Calu3 (cell line): ENCODE measurements at regions not wholly inside any gene's neighbourhood (a gene's known extent, or its start where the extent isn't known, plus 50 kb on each side); places are given as distances from the start of the nearest gene placed in this dataset.
A peak's percentile ranks its signal among the peaks of the same experiment; 100 is the strongest.

ENCODE experiments used
- BruUV-seq: library from RNA; stranded (reverse); fragments of 400-500 nt; replicated peaks from 2 replicates; lab custom pipeline; 2021; lab: Mats Ljungman, UMichigan
- CTCF ChIA-PET: fragments of 300-600 bp; sonication (Branson Sonifier 250); formaldehyde crosslinking; loops from one replicate; lab custom pipeline; 2022; ENCODE audit warnings: antibody characterized with exemption; lab: Charles Lee
- DNase-seq: peaks from one replicate; pipeline ENCODE4 v3.0.0; 2022
- H3K27ac Mint-ChIP-seq: one replicate; pipeline ENCODE4 v1.8.0; 2022; ENCODE audit warnings: mixed read lengths; ENCODE audit not compliant: unreplicated experiment
- H3K27me3 Mint-ChIP-seq: one replicate; pipeline ENCODE4 v1.8.0; 2022; ENCODE audit warnings: mixed read lengths; ENCODE audit not compliant: unreplicated experiment
- H3K36me3 Mint-ChIP-seq: one replicate; pipeline ENCODE4 v1.8.0; 2022; ENCODE audit warnings: mild to moderate bottlenecking, moderate library complexity, mixed read lengths; ENCODE audit not compliant: insufficient read depth, unreplicated experiment
- H3K4me1 Mint-ChIP-seq: one replicate; pipeline ENCODE4 v1.8.0; 2022; ENCODE audit warnings: mild to moderate bottlenecking, low read depth, mixed read lengths; ENCODE audit not compliant: unreplicated experiment
- H3K4me3 Mint-ChIP-seq: one replicate; pipeline ENCODE4 v1.8.0; 2022; ENCODE audit warnings: mild to moderate bottlenecking, low read depth, moderate library complexity, mixed read lengths; ENCODE audit not compliant: unreplicated experiment
- H3K9me3 Mint-ChIP-seq: one replicate; pipeline ENCODE4 v1.8.0; 2022; ENCODE audit warnings: low read depth, mixed read lengths; ENCODE audit not compliant: unreplicated experiment
- CTCF ChIP-seq: fragments of 200-600 bp; IDR thresholded peaks from one replicate; pipeline ENCODE4 v1.8.0; 2022; ENCODE audit warnings: antibody characterized with exemption; ENCODE audit not compliant: unreplicated experiment
- intact Hi-C: fragments of 100-400 bp; cut with micrococcal nuclease; formaldehyde crosslinking; loops from one replicate; pipeline ENCODE4 v1.10.0; 2022; ENCODE audit not compliant: unreplicated experiment

DNA sequence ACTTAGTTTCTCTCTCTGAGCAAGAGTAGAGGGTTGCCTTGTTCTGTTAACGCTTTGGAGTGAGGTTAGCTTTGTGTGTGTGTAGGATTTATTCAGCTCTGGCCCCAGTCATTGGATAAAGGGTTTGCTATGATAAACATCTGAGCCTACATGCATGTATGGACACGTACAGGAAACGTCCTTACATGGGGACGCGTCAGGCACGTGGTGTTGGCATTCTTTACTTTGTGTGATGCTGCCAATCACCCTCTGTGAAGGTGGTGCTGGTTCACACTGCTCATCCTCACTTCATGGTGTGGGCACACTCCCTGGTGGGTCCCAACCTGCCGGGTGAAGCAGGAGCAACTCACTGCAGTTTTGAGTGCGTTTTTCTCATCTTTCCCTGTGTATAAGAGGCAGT is 53.4 kb upstream of the CD93 start:
- no peaks in the 10 kb centered on the region for H3K9me3 Mint-ChIP-seq
- H3K4me3 Mint-ChIP-seq: no peak overlapping the region
- no peak for DNase-seq
- no peaks in the 10 kb centered on the region for H3K36me3 Mint-ChIP-seq
- TF ChIP-seq CTCF: no peak
- peaks cover 16% of the 10 kb centered on the region for H3K4me1 Mint-ChIP-seq
- H3K27ac Mint-ChIP-seq: no peak overlapping the region
- CTCF ChIA-PET: no interaction called here
- intact Hi-C loops: no loop called here
- no peaks in the 10 kb centered on the region for H3K27me3 Mint-ChIP-seq
- BruUV-seq: no TSS peak

GRCh38 chr20:23138682-23139081 is 52.6 kb upstream of the CD93 start:
- Mint-ChIP-seq H3K9me3 (no peaks in the 10 kb centered on the region), H3K27ac (no peak overlapping the region), H3K27me3 (no peaks in the 10 kb centered on the region), H3K36me3 (no peaks in the 10 kb centered on the region), H3K4me1 (peaks cover 8% of the 10 kb centered on the region), H3K4me3 (no peak overlapping the region)
- no TSS peak for BruUV-seq
- CTCF ChIA-PET: no interaction called here
- TF ChIP-seq CTCF: no peak
- intact Hi-C loops: no loop called here
- DNase-seq: no peak

DNA sequence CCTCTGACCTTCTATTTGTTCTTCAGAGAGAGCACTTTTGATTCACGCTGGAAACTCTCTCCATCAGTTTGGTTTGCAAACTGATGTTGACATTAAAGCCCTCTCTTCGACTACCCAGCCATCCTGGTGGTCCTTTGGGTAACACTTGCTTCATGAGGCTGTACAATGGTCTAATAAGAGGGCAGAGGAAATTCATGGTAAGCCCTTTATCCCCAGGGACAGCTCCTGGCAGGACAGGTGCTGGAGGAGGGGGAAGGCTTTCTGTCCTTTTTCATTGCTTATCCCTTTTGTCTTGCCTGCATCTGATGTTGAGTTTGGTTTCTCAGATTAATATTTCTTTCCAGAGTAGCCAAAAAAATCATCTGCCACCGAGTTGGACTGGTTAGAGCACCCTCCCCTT is 52.1 kb upstream of the CD93 start:
- no peak for TF ChIP-seq CTCF
- no TSS peak for BruUV-seq
- Mint-ChIP-seq H3K36me3 (no peaks in the 10 kb centered on the region), H3K4me1 (peaks cover 4% of the 10 kb centered on the region), H3K9me3 (no peaks in the 10 kb centered on the region), H3K27me3 (no peaks in the 10 kb centered on the region), H3K27ac (no peak overlapping the region), H3K4me3 (no peak overlapping the region)
- DNase-seq: no peak
- intact Hi-C loops: no loop called here
- CTCF ChIA-PET: no interaction called here

- no TSS peak for BruUV-seq
- DNase-seq: peak; percentile 22
- Mint-ChIP-seq H3K36me3 (no peaks in the 10 kb centered on the region), H3K27ac (no peak overlapping the region), H3K9me3 (no peaks in the 10 kb centered on the region), H3K27me3 (no peaks in the 10 kb centered on the region), H3K4me3 (no peak overlapping the region), H3K4me1 (no peaks in the 10 kb centered on the region)
- CTCF ChIA-PET: no interaction called here
- no peak for TF ChIP-seq CTCF
- intact Hi-C loops: no loop called here
These were observed 51.0 kb upstream of the CD93 start for GRCh38 chr20:23136893-23137745.
